GM21390 (cell line): ENCODE measurements at regions not wholly inside any gene's neighbourhood (a gene's known extent, or its start where the extent isn't known, plus 50 kb on each side); places are given as distances from the start of the nearest gene placed in this dataset.

Experiments
- ATAC-seq: cut with Tn5 transposase; IDR thresholded peaks from one replicate; pipeline ENCODE4 v1.9.1; 2021; ENCODE audit not compliant: unreplicated experiment

- no peak for ATAC-seq
These were observed 64.7 kb upstream of the TNIP3 start for GRCh38 chr4:121228848-121229247.

DNA sequence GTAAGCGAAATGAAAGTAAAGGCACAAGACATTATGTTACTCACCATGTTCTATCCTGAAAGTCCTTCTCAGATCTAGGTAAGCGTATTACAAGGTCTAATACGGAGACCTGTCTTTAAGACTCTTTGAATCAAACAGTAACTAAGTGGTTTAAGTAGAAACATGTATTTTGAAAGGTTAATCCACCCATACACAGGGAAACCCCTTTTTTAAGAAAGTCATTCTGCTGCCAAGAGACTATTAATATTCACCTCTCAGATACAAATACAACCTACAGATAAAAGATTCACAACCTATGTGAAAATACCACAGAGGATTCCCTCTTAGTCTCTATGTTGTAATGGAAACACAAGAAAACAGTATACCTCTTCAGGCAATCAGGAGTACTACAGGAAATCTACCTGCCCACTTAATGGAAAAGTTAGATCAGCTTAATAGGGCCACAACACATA lies 63.2 kb upstream of the TNIP3 start:
- ATAC-seq: peak; percentile 82

GRCh38 chr4:121226362-121226761 lies 62.2 kb upstream of the TNIP3 start:
- no peak for ATAC-seq

DNA sequence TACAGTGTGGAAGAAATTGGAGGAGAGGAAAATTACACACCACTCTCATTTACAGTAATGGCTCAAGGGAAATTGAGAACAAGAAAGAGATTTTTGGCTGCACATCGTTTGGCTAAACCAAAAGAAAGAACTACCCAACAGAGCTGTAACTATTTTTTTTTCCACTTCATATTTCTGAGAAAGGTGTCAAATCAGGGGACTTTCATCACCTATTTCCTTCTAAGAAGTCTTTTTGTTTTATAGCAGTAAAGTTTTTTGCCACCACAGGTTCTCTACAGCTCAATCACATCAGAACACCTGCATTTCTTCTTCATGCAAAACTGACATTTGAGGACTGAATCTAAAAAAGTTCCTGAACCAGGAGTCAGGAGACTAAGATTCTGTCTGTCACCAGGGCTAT lies 57.5 kb upstream of the TNIP3 start:
- ATAC-seq: no peak

GRCh38 chr4:121221201-121221600 lies 57.1 kb upstream of the TNIP3 start:
- ATAC-seq: no peak

DNA sequence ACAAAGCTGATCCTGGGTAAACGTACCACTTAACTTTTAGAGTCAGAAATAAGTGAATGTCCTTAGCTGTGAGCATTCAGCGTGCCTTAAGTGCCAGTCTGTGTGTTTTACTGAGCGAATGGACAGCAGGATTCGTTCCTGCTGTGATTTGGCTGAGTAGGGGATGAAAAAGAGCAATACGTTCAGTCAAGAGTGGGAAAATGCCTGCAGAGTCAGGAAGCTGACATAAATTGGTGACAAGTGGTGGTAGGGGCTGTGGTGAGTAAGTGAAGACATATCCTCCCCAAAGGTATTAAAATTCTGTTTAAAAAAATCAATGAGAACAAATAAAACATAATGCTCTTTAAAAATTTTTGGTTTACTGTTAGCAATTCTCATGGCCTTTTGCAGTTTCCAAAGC lies 56.6 kb upstream of the TNIP3 start:
- no peak for ATAC-seq

DNA sequence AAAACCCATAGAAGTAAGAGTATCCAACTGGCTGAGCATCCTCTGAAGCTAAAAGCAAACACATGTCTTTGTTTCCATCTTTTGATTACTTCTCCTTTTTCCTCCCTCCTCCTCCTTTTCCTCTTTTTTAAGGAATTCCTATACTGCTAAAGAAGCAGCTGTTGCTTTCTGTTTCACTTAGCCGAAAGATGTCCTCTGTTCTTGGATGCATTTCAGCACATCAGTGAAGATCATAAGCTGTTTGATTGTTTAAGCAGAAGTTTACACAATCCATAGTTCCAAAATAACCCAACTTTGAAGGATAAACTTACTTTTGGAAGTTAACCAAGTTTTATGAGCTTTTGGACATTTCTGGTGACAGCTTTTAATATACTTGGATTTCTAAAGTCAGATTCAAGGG lies 55.1 kb upstream of the TNIP3 start:
- ATAC-seq: no peak

GRCh38 chr4:121217351-121217750 lies 53.2 kb upstream of the TNIP3 start:
- ATAC-seq: no peak

DNA sequence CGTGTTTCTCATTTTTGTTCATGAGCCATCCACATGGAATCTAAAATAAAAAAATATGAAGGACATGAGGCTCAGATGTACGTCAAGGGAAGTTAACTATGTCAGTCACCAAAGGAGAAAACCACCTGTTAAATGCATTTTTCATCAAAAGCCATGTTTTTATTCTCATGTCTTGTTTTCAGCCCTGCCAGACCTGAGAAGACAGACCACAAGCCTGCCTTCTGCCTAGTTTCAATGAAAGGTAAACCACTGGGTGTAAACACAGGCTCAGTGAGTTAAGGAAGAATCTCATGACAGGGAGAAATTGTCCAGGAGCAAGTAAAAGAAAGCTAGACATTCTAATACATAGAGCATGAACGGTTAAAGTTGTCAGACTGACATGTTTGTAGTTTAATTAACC lies 52.3 kb upstream of the TNIP3 start:
- ATAC-seq: no peak

DNA sequence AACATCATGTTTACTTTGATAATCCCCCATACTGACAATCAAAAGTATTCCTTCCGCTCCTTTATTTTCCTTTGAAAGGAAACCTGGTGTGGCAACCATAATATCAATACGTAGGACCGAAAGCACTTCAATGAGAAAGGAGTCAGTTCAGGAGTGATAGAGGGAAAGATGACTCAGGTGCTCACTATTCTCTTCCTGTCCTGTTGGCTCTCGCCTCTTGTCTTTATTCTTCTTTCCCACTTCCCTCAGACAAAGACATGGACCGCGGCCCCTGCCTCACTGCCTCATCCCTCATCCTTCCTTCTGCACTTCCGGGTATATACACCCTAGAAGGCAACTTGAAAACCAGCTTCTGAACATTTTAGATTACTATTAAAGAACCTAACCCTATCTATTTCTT lies 49.8 kb upstream of the TNIP3 start:
- ATAC-seq: no peak
